ENCODE measurements at regions not wholly inside any gene's neighbourhood (a gene's known extent, or its start where the extent isn't known, plus 50 kb on each side); places are given as distances from the start of the nearest gene placed in this dataset.

DNA sequence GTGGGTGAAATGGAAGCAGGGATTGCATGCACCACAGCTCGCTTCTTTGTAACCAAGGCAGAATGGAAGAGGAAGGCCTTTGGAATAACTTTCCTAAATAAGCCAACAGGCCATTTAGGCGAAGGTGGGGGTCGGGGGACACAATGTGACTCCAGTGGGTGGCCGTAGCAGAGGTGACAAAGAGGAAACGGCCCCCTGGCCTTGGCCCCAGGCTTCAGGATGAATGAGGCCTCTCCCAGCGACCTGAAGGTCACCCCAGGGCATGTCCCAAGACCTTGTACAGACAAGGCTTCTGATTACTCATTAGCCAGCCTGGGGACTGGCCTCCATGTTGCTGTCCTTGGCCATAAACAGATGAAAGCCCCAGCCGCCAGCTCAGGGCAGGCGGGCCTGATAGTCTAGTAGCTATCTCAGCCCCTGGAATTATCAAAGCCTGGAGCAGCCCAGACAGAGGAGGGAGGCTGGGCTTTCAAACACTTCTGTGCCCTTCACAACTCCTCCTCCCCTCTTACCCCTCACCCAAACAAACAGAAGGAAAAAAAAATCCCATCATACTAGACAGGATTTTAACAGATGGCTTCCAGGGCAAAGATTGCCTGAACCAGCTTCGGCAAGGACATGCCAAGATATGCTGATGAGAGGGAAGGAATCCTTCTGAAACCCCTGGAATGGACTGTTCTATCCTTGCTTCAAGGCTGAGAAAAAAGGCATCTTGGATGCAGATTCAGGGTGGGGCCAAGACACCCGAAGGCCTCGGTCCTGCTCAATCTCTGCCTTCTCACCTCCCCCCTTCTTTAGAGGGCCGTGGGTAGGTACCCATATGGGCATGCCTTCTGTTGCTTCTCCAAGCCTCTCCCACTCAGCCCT lies 142.3 kb upstream of the PARP11 start (continued):
- TF ChIP-seq TMF1 (CRISPR knock-in tag; IDR thresholded peaks at IDR 0.05; ENCODE audit: low read depth) (no peak; the same call in 1 of the 2 replicates), ISL2 (CRISPR knock-in tag; IDR thresholded peaks at IDR 0.05) (peak; percentile 98), CBFB (CRISPR knock-in tag; IDR thresholded peaks at IDR 0.05) (peak; percentile 77), SPEN (CRISPR knock-in tag; IDR thresholded peaks at IDR 0.05; ENCODE audit: low read depth) (peak; percentile 45; the same call in 1 of the 2 replicates), GATA4 (IDR thresholded peaks at IDR 0.05; ENCODE audit: borderline replicate concordance, low read depth) (peak; percentile 93), ZNF101 (CRISPR knock-in tag; IDR thresholded peaks at IDR 0.05; ENCODE audit: borderline replicate concordance, low read depth) (no peak), IRF2 (CRISPR knock-in tag; IDR thresholded peaks at IDR 0.05) (peak; percentile 80; the same call in 1 of the 2 replicates), ZNF781 (CRISPR knock-in tag; IDR thresholded peaks at IDR 0.05; ENCODE audit: borderline replicate concordance, not compliant biosample characterization) (no peak), HHEX (CRISPR knock-in tag; IDR thresholded peaks at IDR 0.05) (peak; percentile 54; the same call in 1 of the 2 replicates), MTF2 (CRISPR knock-in tag; IDR thresholded peaks at IDR 0.05; ENCODE audit: borderline replicate concordance) (no peak), MTF1 (CRISPR knock-in tag; IDR thresholded peaks at IDR 0.05) (no peak), ZNF777 (CRISPR knock-in tag; IDR thresholded peaks at IDR 0.05) (0 out of 2 replicates have a peak, but pooled peaks have one; percentile 23), MEF2D (CRISPR knock-in tag; IDR thresholded peaks at IDR 0.05) (0 out of 2 replicates have a peak, but pooled peaks have one; percentile 75), ZNF441 (CRISPR knock-in tag; IDR thresholded peaks at IDR 0.05; ENCODE audit: borderline replicate concordance) (peak; percentile 45; the same call in 1 of the 2 replicates), PHF8 (CRISPR knock-in tag; IDR thresholded peaks at IDR 0.05) (peak; percentile 22), ZNF124 (CRISPR knock-in tag; IDR thresholded peaks at IDR 0.05) (peak; percentile 80; the same call in 1 of the 2 replicates), SOX6 (IDR thresholded peaks at IDR 0.05) (no peak), SOX6 (CRISPR knock-in tag; IDR thresholded peaks at IDR 0.05) (peak; percentile 99), CEBPG (CRISPR knock-in tag; IDR thresholded peaks at IDR 0.05) (0 out of 2 replicates have a peak, but pooled peaks have one; percentile 65)
- TF ChIP-seq, protein P1, sequence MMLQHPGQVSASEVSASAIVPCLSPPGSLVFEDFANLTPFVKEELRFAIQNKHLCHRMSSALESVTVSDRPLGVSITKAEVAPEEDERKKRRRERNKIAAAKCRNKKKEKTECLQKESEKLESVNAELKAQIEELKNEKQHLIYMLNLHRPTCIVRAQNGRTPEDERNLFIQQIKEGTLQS (CRISPR knock-in tag; IDR thresholded peaks at IDR 0.05), result peak; percentile 71; the same call in 1 of the 2 replicates
- TF ChIP-seq, protein P2, sequence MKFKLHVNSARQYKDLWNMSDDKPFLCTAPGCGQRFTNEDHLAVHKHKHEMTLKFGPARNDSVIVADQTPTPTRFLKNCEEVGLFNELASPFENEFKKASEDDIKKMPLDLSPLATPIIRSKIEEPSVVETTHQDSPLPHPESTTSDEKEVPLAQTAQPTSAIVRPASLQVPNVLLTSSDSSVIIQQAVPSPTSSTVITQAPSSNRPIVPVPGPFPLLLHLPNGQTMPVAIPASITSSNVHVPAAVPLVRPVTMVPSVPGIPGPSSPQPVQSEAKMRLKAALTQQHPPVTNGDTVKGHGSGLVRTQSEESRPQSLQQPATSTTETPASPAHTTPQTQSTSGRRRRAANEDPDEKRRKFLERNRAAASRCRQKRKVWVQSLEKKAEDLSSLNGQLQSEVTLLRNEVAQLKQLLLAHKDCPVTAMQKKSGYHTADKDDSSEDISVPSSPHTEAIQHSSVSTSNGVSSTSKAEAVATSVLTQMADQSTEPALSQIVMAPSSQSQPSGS (CRISPR knock-in tag; IDR thresholded peaks at IDR 0.05), result peak; percentile 91
- TF ChIP-seq, protein P3, sequence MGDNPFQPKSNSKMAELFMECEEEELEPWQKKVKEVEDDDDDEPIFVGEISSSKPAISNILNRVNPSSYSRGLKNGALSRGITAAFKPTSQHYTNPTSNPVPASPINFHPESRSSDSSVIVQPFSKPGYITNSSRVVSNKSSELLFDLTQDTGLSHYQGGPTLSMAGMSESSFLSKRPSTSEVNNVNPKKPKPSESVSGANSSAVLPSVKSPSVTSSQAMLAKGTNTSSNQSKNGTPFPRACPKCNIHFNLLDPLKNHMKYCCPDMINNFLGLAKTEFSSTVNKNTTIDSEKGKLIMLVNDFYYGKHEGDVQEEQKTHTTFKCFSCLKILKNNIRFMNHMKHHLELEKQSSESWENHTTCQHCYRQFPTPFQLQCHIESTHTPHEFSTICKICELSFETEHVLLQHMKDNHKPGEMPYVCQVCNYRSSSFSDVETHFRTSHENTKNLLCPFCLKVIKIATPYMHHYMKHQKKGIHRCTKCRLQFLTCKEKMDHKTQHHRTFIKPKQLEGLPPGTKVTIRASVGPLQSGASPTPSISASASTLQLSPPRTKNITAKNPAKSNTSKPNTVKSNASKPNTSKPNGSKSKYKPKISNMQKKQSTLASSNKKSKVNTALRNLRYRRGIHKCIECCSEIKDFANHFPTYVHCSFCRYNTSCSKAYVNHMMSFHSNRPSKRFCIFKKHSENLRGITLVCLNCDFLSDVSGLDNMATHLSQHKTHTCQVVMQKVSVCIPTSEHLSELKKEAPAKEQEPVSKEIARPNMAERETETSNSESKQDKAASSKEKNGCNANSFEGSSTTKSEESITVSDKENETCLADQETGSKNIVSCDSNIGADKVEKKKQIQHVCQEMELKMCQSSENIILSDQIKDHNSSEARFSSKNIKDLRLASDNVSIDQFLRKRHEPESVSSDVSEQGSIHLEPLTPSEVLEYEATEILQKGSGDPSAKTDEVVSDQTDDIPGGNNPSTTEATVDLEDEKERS (CRISPR knock-in tag; IDR thresholded peaks at IDR 0.05), result no peak
- TF ChIP-seq, protein P4, sequence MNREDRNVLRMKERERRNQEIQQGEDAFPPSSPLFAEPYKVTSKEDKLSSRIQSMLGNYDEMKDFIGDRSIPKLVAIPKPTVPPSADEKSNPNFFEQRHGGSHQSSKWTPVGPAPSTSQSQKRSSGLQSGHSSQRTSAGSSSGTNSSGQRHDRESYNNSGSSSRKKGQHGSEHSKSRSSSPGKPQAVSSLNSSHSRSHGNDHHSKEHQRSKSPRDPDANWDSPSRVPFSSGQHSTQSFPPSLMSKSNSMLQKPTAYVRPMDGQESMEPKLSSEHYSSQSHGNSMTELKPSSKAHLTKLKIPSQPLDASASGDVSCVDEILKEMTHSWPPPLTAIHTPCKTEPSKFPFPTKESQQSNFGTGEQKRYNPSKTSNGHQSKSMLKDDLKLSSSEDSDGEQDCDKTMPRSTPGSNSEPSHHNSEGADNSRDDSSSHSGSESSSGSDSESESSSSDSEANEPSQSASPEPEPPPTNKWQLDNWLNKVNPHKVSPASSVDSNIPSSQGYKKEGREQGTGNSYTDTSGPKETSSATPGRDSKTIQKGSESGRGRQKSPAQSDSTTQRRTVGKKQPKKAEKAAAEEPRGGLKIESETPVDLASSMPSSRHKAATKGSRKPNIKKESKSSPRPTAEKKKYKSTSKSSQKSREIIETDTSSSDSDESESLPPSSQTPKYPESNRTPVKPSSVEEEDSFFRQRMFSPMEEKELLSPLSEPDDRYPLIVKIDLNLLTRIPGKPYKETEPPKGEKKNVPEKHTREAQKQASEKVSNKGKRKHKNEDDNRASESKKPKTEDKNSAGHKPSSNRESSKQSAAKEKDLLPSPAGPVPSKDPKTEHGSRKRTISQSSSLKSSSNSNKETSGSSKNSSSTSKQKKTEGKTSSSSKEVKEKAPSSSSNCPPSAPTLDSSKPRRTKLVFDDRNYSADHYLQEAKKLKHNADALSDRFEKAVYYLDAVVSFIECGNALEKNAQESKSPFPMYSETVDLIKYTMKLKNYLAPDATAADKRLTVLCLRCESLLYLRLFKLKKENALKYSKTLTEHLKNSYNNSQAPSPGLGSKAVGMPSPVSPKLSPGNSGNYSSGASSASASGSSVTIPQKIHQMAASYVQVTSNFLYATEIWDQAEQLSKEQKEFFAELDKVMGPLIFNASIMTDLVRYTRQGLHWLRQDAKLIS (CRISPR knock-in tag; IDR thresholded peaks at IDR 0.05), result no peak
